Testis (tissue), 2 donors: ENCODE measurements at regions not wholly inside any gene's neighbourhood (a gene's known extent, or its start where the extent isn't known, plus 50 kb on each side); places are given as distances from the start of the nearest gene placed in this dataset.

Source experiments
- DNase-seq: peaks from one replicate; pipeline ENCODE4 v3.0.0-alpha.2; 2019
- H3K27ac ChIP-seq, 2 donors: fragments of 200-600 bp; sonication (generic); one replicate each; pipeline ENCODE4 v1.5.1; 2019
- H3K27me3 ChIP-seq: fragments of 200-600 bp; sonication (generic); one replicate; pipeline ENCODE4 v1.5.1; 2019
- H3K36me3 ChIP-seq: fragments of 200-600 bp; sonication (generic); one replicate; pipeline ENCODE4 v1.5.1; 2017; ENCODE audit warnings: low read depth; ENCODE audit errors: missing control alignments
- H3K4me1 ChIP-seq: fragments of 200-600 bp; sonication (generic); one replicate; pipeline ENCODE4 v1.5.1; 2019
- H3K4me3 ChIP-seq, 2 donors: fragments of 200-600 bp; sonication (generic); one replicate each; pipeline ENCODE4 v1.5.1; 2017 to 2019
- H3K9me3 ChIP-seq: fragments of 200-600 bp; sonication (generic); one replicate; pipeline ENCODE4 v1.5.1; 2017
- POLR2A ChIP-seq: fragments of 450-650 bp; IDR thresholded peaks from one replicate; pipeline ENCODE4 v1.6.1; 2017; ENCODE audit warnings: antibody characterized with exemption, mild to moderate bottlenecking, moderate library complexity
- WGBS, 2 donors: methylation state at CpG; one replicate each; pipeline ENCODE4 v1.1.5; 2018; 5-methylcytosine and 5-hydroxymethylcytosine counted together
- intact Hi-C: fragments of 100-400 bp; cut with DNase I; formaldehyde crosslinking; loops from one replicate; pipeline ENCODE4 v1.15.1; 2023; ENCODE audit warnings: low total_unique reads
- TF ChIP-seq, protein P1 (sequence below), 3 experiments: fragments of 450-650 bp in 2 of 3; fragments of 200-600 bp in 1 of 3; sonication (generic) in 1 of 3; IDR thresholded peaks; one replicate each; pipeline ENCODE4 v1.5.1; 2016 to 2019; ENCODE audit warnings: antibody characterized with exemption in 3 of 3, mild to moderate bottlenecking in 2 of 3, moderate library complexity in 1 of 3

DNA sequence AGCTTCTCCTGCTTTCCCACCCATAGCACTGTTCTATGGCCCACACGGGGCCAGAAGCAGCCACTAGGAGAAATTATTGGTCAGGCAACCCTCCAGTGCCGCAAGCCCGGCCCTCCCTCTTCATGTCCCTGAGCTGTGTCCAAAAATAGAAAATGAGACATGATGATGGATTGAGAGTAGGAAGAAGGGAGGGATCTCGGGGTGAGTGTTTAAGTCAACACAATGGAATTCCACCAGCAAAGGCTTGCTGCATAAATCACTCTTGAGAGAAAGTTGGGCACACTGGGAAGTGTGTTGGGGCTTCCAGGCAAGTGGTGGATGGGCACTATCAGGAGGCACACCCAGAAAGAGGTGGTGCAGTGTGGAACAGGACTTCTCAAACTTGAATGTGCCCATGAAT lies 94.2 kb downstream of the LLPH start:
- Histone ChIP-seq H3K36me3 (no peaks in the 10 kb centered on the region), H3K9me3 (no peaks in the 10 kb centered on the region), H3K4me1 (no peaks in the 10 kb centered on the region), H3K4me3 (no peak overlapping the region), H3K27me3 (no peaks in the 10 kb centered on the region), H3K27ac (no peak overlapping the region)
- no peak for DNase-seq
- TF ChIP-seq, protein P1, sequence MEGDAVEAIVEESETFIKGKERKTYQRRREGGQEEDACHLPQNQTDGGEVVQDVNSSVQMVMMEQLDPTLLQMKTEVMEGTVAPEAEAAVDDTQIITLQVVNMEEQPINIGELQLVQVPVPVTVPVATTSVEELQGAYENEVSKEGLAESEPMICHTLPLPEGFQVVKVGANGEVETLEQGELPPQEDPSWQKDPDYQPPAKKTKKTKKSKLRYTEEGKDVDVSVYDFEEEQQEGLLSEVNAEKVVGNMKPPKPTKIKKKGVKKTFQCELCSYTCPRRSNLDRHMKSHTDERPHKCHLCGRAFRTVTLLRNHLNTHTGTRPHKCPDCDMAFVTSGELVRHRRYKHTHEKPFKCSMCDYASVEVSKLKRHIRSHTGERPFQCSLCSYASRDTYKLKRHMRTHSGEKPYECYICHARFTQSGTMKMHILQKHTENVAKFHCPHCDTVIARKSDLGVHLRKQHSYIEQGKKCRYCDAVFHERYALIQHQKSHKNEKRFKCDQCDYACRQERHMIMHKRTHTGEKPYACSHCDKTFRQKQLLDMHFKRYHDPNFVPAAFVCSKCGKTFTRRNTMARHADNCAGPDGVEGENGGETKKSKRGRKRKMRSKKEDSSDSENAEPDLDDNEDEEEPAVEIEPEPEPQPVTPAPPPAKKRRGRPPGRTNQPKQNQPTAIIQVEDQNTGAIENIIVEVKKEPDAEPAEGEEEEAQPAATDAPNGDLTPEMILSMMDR (IDR thresholded peaks at IDR 0.05) = no peak
- TF ChIP-seq POLR2A = no peak
- intact Hi-C loops = no loop called here
- 26 to 38% methylated on average over 4 of the region's 4 CpGs for WGBS, 2 donors

DNA sequence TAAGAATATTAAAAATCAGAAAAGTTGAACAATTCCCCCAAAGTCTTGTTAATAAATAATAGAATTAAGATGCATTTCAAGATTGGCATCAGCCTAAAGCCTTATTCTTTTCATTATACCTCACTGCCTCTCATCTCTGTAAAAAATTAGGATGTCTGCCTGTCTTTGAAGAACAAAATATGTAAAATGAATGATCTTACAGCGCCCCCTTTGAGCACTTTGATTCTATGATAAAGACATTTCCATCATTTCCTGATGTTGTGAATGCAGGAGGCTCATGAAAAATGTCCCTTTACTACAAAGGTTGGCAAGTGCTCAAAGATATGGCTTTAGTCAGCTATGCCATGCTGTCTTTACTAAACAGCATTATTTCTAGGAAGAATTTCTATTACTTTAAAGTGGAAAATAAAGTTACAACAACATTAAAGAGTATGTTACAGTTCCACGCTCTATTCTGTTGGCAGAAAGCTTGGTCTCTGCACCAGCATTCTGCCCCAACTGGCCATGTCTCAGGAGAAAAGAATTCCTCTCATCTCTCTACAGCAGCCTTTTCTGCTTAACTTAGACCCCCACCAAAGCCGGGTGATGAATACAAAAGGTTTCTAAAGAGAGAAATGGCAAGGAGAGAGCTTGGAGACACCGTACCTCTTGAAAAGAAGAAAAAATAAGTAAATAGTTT lies 95.1 kb downstream of the LLPH start:
- intact Hi-C loops = no loop called here
- no peak for DNase-seq
- no peak overlapping the region for H3K27ac ChIP-seq

DNA sequence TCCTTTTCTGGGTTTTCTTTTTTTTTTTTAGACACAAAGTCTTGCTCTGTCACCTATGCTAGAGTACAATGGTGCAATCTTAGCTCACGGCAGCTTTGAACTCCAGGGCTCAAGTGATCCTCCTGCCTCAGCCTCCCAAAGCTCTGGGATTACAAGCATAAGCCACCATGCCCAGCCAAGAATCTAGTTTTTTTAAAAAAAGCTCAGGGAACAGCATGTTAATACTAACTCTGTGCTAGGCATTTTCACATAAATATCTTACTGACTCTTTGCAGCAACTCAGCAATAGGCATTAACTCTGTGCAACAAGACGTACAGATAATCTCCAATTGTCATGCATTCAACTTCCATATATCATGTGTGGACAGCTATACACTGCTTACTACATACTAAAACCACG lies 97.4 kb downstream of the LLPH start:
- no peaks in the 10 kb centered on the region for H3K9me3 ChIP-seq
- H3K4me3 ChIP-seq = no peak overlapping the region
- H3K36me3 ChIP-seq = no peaks in the 10 kb centered on the region
- no peak for TF ChIP-seq POLR2A
- TF ChIP-seq, protein P1 (IDR thresholded peaks at IDR 0.05) = no peak
- no peak overlapping the region for H3K27ac ChIP-seq
- DNase-seq = no peak
- H3K4me1 ChIP-seq = no peaks in the 10 kb centered on the region
- WGBS, 2 donors = 85 to 86% methylated on average over 3 of the region's 3 CpGs
- intact Hi-C loops = no loop called here
- no peaks in the 10 kb centered on the region for H3K27me3 ChIP-seq

More for the DNA sequence above, 95.1 kb downstream of the LLPH start:
- 59 to 67% methylated on average over 4 of the region's 4 CpGs for WGBS, 2 donors
- Histone ChIP-seq H3K36me3 (no peaks in the 10 kb centered on the region), H3K27me3 (no peaks in the 10 kb centered on the region), H3K9me3 (no peaks in the 10 kb centered on the region), H3K4me1 (no peaks in the 10 kb centered on the region), H3K4me3 (no peak overlapping the region)
- TF ChIP-seq POLR2A = no peak
- TF ChIP-seq, protein P1 (IDR thresholded peaks at IDR 0.05) = peak in 1 of 3 experiments; percentile 13

DNA sequence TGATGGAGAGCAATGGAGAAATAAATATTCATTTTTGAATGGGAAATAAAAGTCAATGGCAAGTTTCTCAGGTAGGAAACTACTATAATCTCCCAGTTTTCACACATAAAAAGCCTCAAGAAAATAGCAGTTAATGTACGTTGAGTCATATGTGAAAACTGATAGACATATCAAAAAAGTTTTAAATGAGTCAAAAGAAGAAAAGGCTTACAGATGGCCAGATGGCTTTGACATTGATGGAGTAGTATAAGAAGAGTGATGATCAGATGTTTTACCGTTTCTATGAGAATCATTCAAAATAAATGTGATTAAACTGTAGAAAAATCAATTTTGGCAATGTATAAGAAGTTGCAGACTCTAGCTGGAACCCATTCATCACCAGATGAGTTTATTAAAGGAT lies 97.8 kb downstream of the LLPH start:
- Histone ChIP-seq H3K4me1 (no peaks in the 10 kb centered on the region), H3K36me3 (no peaks in the 10 kb centered on the region), H3K27me3 (no peaks in the 10 kb centered on the region), H3K27ac (no peak overlapping the region), H3K4me3 (no peak overlapping the region), H3K9me3 (no peaks in the 10 kb centered on the region)
- intact Hi-C loops = no loop called here
- WGBS, 2 donors = 79 to 81% methylated on average over 2 of the region's 2 CpGs
- no peak for DNase-seq
- TF ChIP-seq, protein P1 (IDR thresholded peaks at IDR 0.05) = no peak
- no peak for TF ChIP-seq POLR2A

DNA sequence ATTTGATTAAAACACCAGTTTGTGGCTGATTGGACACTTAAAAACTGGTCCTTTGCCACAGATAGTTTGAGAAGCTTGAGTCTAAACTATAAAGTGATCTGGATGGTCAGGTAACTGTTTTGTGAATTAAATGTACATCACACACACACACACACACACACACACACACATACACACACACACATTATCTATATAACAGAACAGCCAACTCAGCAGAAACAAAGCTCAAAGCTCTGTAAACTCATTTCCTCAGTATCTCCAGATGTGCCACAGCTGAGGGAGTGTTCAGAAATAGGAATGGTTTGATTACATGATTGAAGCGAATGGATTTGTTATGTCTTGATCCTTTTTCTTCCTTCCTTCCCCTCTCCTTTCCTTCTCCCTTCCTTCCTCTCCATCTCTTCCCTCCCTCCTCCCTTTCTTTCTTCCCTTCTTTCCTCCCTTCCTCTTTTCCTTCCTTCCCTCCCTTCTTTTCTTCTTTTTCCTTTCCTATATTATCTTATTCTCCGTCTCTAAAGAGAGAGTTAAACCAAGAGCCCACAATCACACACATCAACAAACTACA lies 100.3 kb downstream of the LLPH start:
- Histone ChIP-seq H3K9me3 (no peaks in the 10 kb centered on the region), H3K4me1 (no peaks in the 10 kb centered on the region), H3K27ac (no peak overlapping the region), H3K4me3 (no peak overlapping the region), H3K27me3 (no peaks in the 10 kb centered on the region), H3K36me3 (no peaks in the 10 kb centered on the region)
- DNase-seq = no peak
- 46 to 48% methylated on average over 2 of the region's 2 CpGs for whole genome bisulfite sequencing, 2 donors
- no peak for TF ChIP-seq POLR2A
- TF ChIP-seq, protein P1 (IDR thresholded peaks at IDR 0.05) = no peak
- intact Hi-C loops = no loop called here
